ENCODE measurements at regions not wholly inside any gene's neighbourhood (a gene's known extent, or its start where the extent isn't known, plus 50 kb on each side); places are given as distances from the start of the nearest gene placed in this dataset.
"Not testable (repeated sequence)": the region's sequence is repeated elsewhere in the genome, so short reads cannot be mapped to it uniquely, and the experiment has no call there.

DNA sequence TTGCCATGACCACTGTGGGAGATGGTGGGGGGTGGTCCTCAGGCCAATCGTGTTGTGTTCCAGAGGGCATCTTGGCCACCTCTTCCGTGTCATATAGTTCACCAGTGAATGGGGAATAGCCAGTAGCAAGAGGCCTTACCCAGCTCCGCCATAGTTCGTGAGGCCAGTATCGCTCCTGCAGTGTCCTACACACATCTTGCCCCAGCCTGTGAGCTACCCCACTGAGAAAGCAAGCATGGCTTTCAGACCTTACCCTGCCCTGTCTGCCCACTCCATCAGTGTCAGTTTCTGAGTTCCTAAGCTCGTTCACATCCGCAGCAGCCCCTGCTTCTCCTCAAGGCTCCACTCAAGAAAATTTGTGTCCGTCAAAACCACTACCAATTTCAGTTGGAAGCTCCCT is 586.0 kb upstream of the PABPC5 start:
- H3K27me3 ChIP-seq (ENCODE audit: low read depth); H3K4me3 ChIP-seq; DNase-seq (ENCODE audit: low spot score in 2 of 2); in situ Hi-C loops (cut with MboI; ENCODE audit: low sequenced_read_pairs); H3K4me1 ChIP-seq; H3K9me3 ChIP-seq; H3K36me3 ChIP-seq (replicated peaks): not testable (repeated sequence)

DNA sequence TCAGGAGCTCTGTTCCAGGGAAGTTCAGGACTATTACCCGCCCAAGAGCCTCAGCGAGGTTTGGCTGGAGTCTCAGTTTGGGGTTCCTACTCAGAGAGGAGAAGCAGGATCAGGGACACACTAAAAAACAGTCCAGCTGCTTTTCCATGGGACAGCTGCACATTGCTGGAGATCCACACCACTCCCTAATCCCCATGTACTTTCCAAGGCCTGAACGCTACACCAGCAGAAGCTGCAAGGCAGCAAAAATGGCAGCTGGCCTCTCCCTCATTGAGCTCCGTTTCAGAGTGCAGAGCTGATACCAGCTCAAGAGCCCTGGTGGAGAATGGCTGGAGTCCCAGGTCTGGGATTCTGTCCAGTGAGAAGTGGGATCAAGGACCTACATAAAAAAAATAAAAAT is 551.2 kb upstream of the PABPC5 start:
- Histone ChIP-seq H3K9me3 (no peaks in the 10 kb centered on the region), H3K4me1 (no peaks in the 10 kb centered on the region), H3K36me3 (replicated peaks) (no peaks in the 10 kb centered on the region), H3K4me3 (no peak overlapping the region), H3K27me3 (ENCODE audit: low read depth) (no peaks in the 10 kb centered on the region)
- in situ Hi-C loops (cut with MboI; ENCODE audit: low sequenced_read_pairs), result no loop called here
- no peak for DNase-seq (ENCODE audit: low spot score in 2 of 2)

DNA sequence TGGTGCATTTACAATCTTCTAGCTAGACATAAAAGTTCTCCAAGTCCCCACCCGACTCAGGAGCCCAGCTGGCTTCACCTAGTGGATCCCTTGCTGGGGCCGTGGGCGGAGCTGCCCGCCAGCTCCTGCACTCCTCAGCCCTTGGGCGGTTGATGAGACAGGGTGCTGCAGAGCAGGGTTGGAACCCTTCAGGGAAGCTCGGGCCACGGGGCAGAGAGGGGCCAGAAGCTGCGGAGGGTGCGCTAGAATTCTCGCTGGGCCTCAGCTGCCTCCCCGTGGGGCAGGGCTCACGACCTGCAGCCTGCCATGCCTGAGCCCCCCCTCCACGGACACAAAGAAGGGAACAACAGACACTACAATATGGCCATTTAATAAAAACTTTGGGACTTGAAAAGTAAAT is 519.8 kb upstream of the PABPC5 start:
- H3K27me3 ChIP-seq (ENCODE audit: low read depth); H3K4me1 ChIP-seq; H3K36me3 ChIP-seq (replicated peaks); in situ Hi-C loops (cut with MboI; ENCODE audit: low sequenced_read_pairs); H3K4me3 ChIP-seq; DNase-seq (ENCODE audit: low spot score in 2 of 2); H3K9me3 ChIP-seq: not testable (repeated sequence)

DNA sequence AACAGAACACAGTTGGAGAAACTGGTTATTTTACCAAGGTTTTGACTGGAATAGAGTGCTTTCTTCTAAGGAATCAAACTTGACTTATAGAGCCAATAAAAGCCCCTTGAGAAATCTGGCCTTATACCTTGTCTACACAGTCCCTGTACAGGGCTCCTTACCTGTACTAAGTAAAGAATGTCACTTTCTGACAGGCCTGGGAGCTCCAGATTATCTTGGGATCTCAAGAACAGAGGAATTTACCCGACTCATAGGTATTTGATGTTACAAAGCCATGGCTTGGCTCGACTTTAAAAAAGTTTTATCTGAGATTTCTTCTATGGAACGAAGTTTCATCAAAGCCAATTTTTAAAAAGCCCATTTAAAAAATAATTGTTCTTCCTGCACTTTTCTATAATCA is 487.8 kb upstream of the PABPC5 start:
- in situ Hi-C loops (cut with MboI; ENCODE audit: low sequenced_read_pairs); H3K4me3 ChIP-seq; H3K36me3 ChIP-seq (replicated peaks); H3K27me3 ChIP-seq (ENCODE audit: low read depth); H3K9me3 ChIP-seq; DNase-seq (ENCODE audit: low spot score in 2 of 2): not testable (repeated sequence)
- H3K4me1 ChIP-seq, result peaks cover 16% of the 10 kb centered on the region

DNA sequence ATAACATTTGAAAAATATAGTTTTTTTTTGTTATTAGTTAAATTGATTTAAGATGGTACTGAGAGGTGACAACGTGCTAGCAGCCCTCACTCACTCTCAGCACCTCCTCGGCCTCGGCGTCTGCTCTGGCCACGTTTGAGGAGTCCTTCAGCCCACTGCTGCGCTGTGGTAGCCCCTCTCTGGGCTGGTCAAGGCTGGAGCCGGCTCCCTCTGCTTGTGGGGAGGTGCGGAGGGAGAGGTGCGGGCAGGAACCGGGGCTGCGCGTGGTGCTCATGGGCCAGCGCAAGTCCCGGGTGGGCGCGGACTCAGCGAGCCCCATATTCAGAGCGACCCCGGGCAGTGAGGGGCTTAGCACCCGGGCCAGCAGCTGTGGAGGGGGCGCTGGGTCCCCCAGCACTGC is 439.4 kb upstream of the PABPC5 start:
- H3K36me3 ChIP-seq (replicated peaks); DNase-seq (ENCODE audit: low spot score in 2 of 2); in situ Hi-C loops (cut with MboI; ENCODE audit: low sequenced_read_pairs): not testable (repeated sequence)

DNA sequence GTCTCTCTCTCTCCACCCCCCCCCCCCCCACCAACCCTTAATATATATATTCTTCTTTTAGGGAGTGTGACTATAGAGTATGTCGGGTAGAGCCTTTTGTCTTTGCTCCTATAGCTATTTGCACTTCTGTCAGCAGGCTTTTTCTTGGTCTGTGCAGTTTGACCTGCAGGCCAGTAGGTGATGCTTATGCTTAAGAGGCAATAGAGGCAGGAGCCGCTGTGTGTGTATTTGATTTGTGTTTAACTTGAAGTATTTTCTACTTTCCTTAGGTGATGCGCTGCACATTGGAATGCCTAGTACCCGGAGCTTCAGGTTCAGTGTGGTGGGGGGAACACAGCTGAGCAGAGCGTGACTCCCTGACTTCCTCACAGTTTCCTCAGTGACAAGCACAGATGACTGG is 416.5 kb upstream of the PABPC5 start:
- H3K27me3 ChIP-seq (ENCODE audit: low read depth); DNase-seq (ENCODE audit: low spot score in 2 of 2); in situ Hi-C loops (cut with MboI; ENCODE audit: low sequenced_read_pairs); H3K4me3 ChIP-seq; H3K9me3 ChIP-seq; H3K4me1 ChIP-seq; H3K36me3 ChIP-seq (replicated peaks): not testable (repeated sequence)

More for the DNA sequence above, 439.4 kb upstream of the PABPC5 start:
- H3K9me3 ChIP-seq; H3K27me3 ChIP-seq (ENCODE audit: low read depth); H3K4me1 ChIP-seq; H3K4me3 ChIP-seq: not testable (repeated sequence)

DNA sequence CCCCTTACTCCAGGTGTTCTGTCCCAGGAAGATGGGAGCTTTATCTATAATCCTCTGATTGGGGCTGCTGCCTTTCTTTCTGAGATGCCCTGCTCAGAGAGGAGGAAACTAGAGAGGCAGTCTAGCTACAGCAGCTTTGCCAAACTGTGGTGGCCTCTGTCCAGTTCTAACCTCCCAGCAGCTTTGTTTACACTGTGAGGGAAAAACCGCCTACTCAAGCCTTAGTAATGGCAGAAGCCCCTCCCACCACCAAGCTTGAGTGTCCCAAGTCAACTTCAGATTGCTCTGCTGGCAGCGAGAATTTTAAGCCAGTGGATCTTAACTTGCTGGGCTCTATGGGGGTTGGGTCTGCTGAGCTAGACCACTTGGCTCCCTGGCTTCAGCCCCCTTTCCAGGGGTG is 394.9 kb upstream of the PABPC5 start:
- in situ Hi-C loops (cut with MboI; ENCODE audit: low sequenced_read_pairs), result no loop called here
- Histone ChIP-seq H3K4me1 (peaks cover 8% of the 10 kb centered on the region), H3K27me3 (ENCODE audit: low read depth) (no peaks in the 10 kb centered on the region), H3K36me3 (replicated peaks) (no peaks in the 10 kb centered on the region), H3K4me3 (no peak overlapping the region), H3K9me3 (no peaks in the 10 kb centered on the region)
- no peak for DNase-seq (ENCODE audit: low spot score in 2 of 2)

DNA sequence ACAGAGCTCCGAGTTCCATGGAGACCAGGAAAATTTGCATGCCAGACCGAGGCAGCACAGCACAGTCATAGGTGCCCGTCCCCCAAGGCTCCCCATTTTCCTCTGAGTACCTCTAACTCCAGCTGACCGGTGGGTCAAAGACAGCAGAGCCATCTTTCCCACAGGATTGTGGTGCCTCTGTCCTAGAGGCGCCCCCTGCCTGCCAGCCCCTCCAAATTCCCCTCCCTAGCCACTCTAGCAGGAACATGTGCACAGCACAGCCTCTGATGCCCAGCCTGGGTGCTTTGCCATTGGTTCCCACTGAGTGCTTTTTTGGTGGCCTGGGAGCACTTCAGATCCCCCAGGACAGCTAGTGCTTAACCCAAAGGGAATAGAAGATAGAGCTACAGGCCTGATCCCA is 368.5 kb upstream of the PABPC5 start:
- no peak for DNase-seq (ENCODE audit: low spot score in 2 of 2)
- Histone ChIP-seq H3K4me1 (no peaks in the 10 kb centered on the region), H3K36me3 (replicated peaks) (no peaks in the 10 kb centered on the region), H3K4me3 (no peak overlapping the region), H3K27me3 (ENCODE audit: low read depth) (no peaks in the 10 kb centered on the region), H3K9me3 (no peaks in the 10 kb centered on the region)
- in situ Hi-C loops (cut with MboI; ENCODE audit: low sequenced_read_pairs), result no loop called here

DNA sequence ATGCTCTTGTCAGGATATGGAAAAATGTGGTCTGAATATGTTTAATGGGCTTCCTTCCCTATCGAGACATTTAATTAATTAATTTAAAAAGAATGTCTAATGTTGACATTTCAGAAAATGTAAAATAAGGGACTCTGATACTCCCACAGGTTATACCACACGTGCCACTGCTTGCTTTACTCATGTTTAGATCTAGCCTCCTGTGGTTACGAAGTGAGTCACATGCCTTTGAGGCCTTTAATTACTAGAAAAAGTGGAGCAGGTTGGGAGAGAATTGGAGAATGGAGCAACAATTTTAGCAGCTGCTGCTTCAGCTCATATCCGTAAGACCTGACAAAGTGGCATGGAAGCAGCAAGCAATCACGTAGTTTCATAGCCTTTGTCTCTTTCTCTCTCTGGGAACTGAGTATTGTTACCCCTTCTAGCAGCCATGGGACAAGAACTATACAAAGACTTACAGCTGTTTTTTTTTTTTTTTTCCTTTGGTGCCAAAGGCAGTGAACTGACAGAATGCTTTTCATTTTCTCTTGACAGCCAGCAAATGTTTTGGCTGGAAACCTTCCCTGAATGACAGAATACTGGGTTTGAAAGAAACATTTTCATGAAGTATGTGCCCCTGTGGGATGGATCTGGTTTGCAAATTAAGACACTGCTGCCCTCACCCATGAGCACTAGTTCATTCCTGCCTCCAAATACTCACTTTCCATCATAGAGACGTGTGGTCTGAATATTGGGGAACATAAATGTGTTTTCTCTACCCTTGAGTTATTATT is 355.1 kb upstream of the PABPC5 start:
- Histone ChIP-seq H3K36me3 (replicated peaks) (no peaks in the 10 kb centered on the region), H3K27me3 (ENCODE audit: low read depth) (no peaks in the 10 kb centered on the region), H3K4me3 (no peak overlapping the region), H3K4me1 (no peaks in the 10 kb centered on the region), H3K9me3 (no peaks in the 10 kb centered on the region)
- DNase-seq (ENCODE audit: low spot score in 2 of 2), result no peak
- in situ Hi-C loops (cut with MboI; ENCODE audit: low sequenced_read_pairs), result no loop called here

DNA sequence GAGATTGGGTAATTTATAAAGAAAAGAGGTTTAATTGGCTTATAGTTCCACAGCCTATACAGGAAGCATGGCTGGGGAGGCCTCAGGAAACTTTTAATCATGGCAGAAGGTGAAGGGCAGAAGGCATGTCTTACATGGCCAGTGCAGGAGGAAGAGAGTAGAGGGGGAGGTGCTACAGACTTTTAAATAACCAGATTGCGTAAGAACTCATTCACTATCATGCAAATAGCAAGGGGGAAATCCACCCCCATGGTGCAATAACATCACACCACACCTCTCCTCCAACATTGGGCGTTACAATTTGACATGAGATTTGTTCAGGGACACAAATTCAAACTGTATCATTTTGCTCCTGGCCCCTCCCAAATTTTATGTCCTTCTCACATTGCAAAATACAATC is 353.8 kb upstream of the PABPC5 start:
- no peak overlapping the region for H3K4me3 ChIP-seq
- in situ Hi-C loops (cut with MboI; ENCODE audit: low sequenced_read_pairs), result no loop called here
- DNase-seq (ENCODE audit: low spot score in 2 of 2), result no peak
- H3K36me3 ChIP-seq (replicated peaks), result no peaks in the 10 kb centered on the region
- no peaks in the 10 kb centered on the region for H3K27me3 ChIP-seq (ENCODE audit: low read depth)
- H3K4me1 ChIP-seq, result no peaks in the 10 kb centered on the region
- H3K9me3 ChIP-seq, result no peaks in the 10 kb centered on the region

DNA sequence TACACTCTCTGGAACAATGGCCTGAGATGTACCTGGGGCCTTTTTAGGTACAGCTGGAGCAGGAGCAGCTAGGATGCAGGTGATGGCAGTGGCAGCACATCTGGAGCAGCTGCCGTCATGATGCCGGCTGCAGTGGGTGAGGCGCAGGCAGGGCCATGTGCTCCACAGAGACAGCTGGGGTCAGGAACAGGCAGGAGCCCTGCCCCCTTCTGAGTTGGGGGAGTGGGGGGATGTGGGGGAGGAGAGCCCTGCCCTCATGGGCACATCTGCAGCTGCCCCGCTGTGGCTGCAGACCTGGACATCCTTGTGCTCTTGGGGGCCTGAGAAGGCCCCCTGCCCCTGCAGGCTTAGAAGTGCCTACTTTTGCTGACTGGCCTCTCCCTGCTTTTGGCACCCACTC is 352.8 kb upstream of the PABPC5 start:
- H3K36me3 ChIP-seq (replicated peaks), result no peaks in the 10 kb centered on the region
- no peaks in the 10 kb centered on the region for H3K9me3 ChIP-seq
- H3K27me3 ChIP-seq (ENCODE audit: low read depth), result no peaks in the 10 kb centered on the region
- in situ Hi-C loops (cut with MboI; ENCODE audit: low sequenced_read_pairs), result no loop called here
- H3K4me1 ChIP-seq, result no peaks in the 10 kb centered on the region
- H3K4me3 ChIP-seq, result no peak overlapping the region
- no peak for DNase-seq (ENCODE audit: low spot score in 2 of 2)

DNA sequence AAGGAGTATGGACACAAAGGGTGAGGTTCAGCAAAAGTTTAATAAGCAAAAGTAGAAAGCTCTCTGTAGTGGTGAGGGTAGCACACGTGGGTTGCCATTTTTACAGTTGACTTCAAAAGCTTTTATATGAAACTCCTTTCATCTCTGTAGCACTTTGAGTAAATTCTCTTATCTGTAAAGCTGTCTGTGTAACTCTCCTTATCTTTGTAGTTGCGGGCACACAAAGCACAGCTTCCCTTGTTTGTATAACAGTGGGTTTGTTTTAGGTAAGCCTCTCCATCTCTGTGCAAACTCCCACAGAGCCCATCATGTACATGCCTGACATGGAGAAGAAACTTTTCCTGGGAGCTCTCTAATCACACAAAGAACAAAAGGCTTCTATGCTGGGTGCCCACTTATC is 325.9 kb upstream of the PABPC5 start:
- no peaks in the 10 kb centered on the region for H3K27me3 ChIP-seq (ENCODE audit: low read depth)
- H3K4me1 ChIP-seq, result no peaks in the 10 kb centered on the region
- DNase-seq (ENCODE audit: low spot score in 2 of 2), result no peak
- no peaks in the 10 kb centered on the region for H3K36me3 ChIP-seq (replicated peaks)
- in situ Hi-C loops (cut with MboI; ENCODE audit: low sequenced_read_pairs), result no loop called here
- H3K4me3 ChIP-seq, result no peak overlapping the region
- no peaks in the 10 kb centered on the region; the same call in 1 of the 2 replicates for H3K9me3 ChIP-seq

DNA sequence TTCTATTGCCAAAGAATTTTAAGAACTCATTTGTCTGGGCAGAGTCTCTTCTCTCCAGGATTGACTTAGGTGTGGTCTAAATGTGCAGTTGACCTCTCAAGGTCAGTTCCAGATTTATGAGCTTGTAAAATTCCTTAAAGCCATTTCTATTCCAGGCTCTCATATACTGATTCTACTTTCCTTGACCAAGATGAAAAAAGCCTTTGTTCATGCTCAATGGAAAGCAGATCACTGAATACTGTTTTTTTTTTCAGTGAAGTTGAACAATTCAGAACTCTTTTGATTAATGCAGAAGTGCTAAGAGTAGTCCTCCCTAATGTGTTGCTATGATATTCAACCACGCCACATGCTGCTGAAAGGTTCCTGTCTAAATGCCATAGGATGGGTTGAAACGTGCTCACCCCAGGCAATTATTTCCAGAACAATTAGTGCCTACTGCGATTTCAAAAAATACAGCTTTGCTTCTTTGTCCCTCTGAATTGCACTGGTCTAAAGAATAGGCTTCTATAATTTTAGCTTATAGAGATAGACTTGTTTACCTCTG is 312.4 kb upstream of the PABPC5 start:
- Histone ChIP-seq H3K4me1 (peaks cover 21% of the 10 kb centered on the region), H3K4me3 (no peak overlapping the region), H3K36me3 (replicated peaks) (no peaks in the 10 kb centered on the region), H3K9me3 (no peaks in the 10 kb centered on the region), H3K27me3 (ENCODE audit: low read depth) (no peaks in the 10 kb centered on the region)
- peak; percentile 73 to 99 for DNase-seq (ENCODE audit: low spot score in 2 of 2)
- in situ Hi-C loops (cut with MboI; ENCODE audit: low sequenced_read_pairs), result no loop called here

DNA sequence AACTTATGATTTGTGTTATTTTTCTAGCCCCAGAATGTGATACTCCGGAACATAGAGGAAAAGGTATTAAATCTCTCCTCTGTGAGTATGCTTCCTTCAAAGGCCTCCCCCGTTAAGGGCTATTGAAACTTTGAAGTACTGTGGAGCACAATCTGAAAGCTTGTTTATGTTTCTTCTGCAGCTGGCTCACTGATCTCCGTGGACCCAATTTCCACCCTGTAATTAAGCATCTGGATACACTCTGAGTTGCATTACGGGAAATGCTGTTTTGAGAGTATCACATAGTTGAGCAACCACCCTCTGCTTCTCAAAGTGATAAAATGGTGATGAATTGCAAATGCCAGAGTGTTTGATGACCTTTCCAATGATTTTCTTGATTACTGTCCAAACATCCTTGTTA is 296.8 kb upstream of the PABPC5 start:
- Histone ChIP-seq H3K27me3 (ENCODE audit: low read depth) (no peaks in the 10 kb centered on the region), H3K4me3 (no peak overlapping the region), H3K36me3 (replicated peaks) (no peaks in the 10 kb centered on the region), H3K4me1 (no peaks in the 10 kb centered on the region), H3K9me3 (no peaks in the 10 kb centered on the region)
- DNase-seq (ENCODE audit: low spot score in 2 of 2), result no peak
- in situ Hi-C loops (cut with MboI; ENCODE audit: low sequenced_read_pairs), result no loop called here

Data from HAP-1 (cell line).